ENCODE measurements at regions not wholly inside any gene's neighbourhood (a gene's known extent, or its start where the extent isn't known, plus 50 kb on each side); places are given as distances from the start of the nearest gene placed in this dataset.

DNA sequence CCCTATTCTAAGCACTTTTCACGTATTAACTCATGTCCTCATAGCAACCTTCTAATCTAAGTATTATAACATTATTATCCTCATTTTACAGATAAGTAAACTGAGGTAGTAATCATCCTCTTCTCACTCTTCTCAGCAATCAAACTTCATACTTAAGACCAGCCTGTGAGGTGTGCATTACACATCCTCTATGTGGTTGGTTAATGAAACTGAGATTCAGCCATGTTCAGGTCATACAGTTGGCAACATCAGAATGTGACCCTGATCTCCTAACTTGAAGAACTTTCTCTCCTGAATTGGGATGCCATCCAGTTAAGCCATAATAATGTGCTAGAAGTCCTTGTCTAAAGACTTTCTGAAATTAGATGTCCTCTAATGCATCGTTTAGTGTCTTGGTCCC, 275.1 kb upstream of the ANKRD55 start:
- TF ChIP-seq, protein P1, sequence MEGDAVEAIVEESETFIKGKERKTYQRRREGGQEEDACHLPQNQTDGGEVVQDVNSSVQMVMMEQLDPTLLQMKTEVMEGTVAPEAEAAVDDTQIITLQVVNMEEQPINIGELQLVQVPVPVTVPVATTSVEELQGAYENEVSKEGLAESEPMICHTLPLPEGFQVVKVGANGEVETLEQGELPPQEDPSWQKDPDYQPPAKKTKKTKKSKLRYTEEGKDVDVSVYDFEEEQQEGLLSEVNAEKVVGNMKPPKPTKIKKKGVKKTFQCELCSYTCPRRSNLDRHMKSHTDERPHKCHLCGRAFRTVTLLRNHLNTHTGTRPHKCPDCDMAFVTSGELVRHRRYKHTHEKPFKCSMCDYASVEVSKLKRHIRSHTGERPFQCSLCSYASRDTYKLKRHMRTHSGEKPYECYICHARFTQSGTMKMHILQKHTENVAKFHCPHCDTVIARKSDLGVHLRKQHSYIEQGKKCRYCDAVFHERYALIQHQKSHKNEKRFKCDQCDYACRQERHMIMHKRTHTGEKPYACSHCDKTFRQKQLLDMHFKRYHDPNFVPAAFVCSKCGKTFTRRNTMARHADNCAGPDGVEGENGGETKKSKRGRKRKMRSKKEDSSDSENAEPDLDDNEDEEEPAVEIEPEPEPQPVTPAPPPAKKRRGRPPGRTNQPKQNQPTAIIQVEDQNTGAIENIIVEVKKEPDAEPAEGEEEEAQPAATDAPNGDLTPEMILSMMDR (IDR thresholded peaks at IDR 0.05; ENCODE audit: poor library complexity), result no peak
- no peak for TF ChIP-seq EZH2 (IDR thresholded peaks at IDR 0.05; ENCODE audit: borderline replicate concordance)
